ENCODE measurements at regions not wholly inside any gene's neighbourhood (a gene's known extent, or its start where the extent isn't known, plus 50 kb on each side); places are given as distances from the start of the nearest gene placed in this dataset.
A peak's percentile ranks its signal among the peaks of the same experiment; 100 is the strongest.
"Not testable (repeated sequence)": the region's sequence is repeated elsewhere in the genome, so short reads cannot be mapped to it uniquely, and the experiment has no call there.

DNA sequence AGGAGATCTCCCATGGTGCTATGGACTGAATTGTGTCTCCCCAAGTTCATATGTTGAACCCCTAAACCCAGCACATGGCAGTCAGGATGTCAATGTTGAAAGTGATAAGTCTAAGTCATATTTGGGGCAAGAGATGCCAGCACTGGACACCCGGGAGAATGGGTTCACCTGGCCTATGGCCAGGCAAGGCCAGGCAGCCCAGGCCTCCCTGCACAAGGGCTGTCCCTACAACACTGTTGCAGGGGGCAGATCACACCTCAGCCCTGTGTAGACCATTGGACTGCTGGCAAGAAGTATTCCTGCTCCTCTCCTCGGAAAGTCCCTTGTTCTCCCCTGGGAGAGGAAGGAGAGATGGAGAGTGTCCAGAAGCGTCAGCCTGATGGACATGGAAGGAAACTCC lies 240.5 kb downstream of the GADD45G start:
- DNase-seq = no peak

DNA sequence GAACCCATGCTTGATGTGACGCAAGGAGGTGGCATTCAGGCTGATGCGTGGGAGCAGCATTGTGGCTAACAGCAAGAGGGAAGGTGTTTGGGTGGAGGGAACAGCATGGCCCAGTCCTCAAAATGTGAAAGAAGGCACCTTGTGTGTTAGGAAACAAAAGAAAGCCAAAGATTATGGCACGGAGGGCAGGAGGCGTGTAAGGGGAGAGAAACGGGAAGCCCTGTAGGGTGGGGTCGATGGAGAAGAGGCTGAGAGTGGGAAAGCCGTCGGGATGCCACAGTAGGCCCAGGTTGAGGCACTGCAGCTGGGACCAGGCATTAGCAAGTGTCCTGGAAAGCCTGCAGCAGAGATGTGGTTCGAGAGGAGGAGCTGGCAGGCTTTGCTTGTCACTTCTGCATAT lies 241.1 kb downstream of the GADD45G start:
- DNase-seq = no peak

DNA sequence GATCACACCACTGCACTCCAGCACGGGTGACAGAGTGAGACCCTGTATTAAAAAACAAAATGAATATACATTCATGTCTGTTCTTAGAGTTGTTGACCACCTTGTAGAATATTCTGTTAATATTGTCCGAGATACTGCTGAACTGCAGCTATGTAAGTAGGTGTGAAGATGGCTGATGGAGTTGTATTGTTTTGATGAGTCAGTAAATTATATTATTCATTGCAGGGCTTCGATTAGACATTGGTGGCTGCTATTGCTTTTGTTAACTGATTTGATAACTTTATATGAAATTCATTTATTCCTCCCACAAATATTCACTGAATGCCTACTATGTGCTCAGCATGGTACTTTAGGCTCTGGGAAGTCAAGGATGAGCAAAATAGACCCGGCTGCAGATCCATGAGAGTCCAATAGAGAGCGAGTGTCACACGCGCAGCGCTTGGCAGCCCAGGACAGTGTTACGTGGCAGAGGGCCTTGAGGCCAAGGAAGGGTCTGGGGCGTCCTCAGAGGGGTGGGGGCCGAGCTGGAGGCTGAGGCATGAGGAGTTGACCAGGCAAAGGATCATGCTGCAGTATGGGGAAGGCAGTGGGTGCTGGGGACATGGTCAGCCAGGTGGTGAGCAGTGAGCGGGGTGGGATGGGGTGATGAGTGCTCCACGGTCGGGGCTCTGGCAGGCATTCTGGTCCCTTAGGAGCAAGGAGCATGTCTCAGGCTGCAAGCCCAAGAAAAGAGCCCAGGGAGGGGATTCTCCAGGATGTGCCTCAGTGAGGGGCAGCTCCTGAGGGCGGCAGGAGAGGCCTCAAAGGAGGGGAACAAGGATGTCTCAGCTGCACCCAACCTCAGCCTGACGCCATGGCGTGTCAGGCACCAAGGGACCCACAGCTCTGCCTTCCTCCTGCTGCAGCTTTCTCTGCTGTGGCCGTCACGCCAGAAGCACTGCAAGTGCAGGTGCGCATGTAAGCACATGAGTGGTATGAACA lies 243.5 kb downstream of the GADD45G start:
- no peak for DNase-seq

DNA sequence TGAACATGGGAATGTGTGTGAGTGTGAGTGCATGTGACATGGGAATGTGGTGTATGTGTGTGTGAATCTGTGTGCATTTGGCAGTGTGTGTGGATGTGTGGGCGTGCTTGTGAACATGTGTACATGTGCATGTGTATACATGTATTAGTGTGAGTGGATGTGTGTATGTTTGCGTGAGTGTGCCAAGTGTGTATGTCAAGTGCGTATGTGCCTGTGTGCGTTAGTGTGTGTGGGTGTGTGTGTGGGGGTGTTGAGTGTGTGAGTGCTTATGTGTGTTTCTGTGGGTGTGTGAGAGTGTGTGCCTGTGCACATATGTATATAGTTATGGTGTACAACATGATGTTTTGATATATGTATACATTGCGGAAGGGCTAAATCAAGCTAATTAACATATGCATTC lies 244.3 kb downstream of the GADD45G start:
- no peak for DNase-seq

DNA sequence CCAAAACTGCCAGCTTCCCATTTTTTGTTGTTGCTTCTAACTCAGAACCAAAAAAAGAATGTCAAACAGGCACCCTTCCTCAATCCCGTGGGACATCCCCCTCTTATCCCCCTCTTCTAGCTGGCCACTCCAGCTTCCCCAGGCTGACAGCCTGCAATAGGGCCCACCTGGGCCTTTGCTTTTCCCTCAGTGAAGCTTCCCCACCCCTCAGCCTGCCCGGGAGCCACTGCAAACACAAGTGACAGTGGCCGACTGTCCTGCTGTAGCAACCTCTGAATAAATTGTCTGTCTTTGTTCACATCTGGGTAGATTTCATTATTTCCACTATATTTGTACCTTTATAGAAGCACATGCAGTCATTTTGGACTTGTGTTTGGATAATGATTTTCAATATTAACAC lies 245.3 kb downstream of the GADD45G start:
- DNase-seq = no peak

DNA sequence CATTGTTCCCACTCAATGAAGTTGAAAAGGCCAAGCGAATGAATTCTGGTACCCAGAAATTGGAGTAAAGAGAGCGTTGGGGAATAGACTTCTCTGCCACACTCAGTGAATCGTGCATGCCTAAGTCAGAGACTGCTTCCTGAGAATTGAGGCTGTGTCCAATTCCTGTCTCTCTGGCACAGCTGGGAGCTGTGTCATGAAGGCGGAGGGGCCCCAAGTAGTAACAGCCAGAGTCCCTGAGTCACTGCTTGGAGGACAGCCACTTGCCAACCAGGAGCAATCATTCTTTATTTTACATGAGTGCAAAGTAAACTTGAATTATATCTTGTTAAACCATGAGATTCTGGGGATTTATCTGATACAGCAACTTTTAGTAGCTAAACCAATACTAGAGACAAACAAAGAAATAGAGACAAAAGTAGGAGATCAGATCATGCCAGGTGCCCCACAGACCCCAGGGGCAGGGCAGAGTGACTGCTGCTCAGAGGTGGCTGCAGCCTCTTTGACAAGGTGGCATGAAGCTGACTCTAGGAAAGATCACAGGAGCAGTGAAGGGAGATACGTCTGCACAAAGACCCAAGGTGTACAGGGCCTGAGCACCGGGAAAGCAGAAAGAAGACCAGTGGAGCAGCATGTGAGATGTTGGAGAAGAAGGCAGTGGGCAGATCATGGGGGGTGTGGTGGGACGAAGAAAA lies 246.0 kb downstream of the GADD45G start:
- no peak for DNase-seq

DNA sequence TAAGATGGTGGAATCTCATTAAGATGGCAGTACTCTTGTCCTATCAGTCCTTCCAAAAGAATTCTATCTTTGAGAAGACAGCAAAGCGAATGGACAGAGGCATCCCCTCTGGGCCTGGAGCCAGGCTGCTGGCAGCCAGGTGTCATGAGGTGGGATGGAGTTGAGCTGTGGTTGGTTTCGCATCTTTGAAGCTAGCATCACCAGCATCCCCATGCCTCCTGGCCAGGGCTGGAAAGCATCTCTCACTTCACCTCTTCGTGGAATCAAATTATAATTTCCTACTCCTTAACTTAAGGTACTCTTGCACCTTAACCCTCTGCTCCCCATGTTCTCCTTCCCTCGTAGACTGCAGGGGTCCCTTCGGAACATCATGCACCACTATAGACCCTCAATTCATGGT lies 248.3 kb downstream of the GADD45G start:
- DNase-seq = no peak

DNA sequence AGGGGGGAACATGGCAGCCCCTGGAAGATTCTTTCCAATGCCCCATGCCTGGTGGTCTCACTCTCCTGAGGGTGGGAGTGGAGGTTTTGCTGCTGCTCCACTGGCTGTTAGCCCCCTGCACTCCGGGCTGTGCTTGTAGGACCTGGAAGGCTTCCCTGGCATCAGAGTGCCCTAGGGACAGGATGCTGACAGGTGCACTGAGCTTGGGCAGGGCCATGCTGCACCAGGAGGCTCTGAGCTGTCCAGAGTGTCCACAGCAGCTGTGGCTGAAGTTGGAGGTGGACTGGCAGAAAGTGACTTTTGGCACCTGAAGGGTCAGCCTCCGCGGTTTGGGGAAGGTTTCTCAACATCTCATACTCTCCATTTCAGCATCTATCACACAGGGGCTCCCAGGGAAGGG lies 249.1 kb downstream of the GADD45G start:
- no peak for DNase-seq

DNA sequence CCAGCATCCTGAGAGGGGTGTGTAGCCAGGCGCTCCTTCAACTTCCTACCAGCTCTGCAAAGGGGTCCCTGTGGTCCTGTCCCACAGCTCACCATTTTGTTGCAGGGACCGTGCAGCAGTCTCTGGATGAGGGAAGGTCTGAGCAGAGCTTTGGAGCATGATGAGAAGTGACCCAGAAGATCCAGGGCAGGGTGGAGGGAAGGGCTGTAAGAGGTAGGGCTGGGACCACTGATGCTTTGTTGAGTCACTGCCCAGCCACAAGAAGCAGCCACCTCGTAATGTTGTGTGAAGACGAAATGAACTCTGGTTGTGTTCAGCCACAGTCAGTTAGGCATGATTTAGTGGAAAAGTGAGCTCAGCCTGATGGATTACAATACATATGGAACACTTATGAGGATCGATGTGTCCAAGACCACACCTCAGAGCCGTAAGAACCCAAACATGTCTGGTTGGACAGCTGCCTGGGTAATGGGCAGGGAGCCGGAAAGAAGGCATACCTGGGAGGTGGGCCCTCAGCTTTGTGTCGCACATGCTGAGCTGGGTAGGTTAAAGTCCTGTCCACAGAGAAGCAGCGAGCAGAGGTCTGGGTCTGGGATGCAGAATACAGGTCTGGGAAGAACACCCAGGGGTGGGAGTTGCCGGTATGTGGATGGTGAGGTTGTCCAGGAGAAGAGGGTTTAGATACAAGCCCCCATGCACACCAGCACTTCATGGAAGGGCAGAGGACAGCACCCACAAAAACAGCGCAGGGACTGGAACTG lies 250.1 kb downstream of the GADD45G start:
- no peak for DNase-seq

DNA sequence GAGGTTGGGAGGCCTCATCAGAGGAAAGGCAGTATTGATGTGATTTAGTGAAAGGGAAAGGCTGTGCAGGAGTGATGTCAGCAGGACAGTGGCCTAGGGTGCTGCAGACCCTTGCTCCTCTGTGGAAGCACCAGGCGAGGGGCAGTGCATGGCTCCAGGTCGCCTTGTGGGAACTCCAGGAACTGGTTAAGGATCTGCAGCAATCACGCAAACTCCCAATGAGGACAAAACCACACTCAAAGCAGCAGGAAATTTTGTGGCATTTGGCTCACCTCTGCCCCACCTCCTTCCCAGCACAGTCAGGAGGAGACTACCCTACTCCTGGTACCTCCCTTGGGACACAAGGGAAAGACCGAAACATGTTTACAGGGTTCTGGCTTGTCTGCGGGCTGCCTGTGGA lies 251.5 kb downstream of the GADD45G start:
- not testable (repeated sequence) for DNase-seq

DNA sequence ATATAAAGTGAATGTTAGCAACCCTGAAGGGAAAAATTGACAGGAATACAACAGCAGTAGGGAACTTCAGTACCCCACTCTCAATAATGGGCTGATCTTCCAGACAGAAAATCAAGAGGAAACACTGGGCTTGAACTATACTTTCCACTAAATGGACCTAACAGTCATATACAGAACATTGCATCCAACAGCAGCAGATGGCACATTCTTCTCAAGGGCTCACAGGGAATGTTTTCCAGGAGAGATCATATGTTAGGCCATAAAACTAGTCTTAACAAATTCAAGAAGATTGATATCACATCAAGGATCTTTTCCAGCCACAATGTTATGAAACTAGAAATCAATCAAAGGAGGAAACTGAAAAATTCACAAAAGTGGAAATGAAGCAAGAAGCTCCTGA lies 252.1 kb downstream of the GADD45G start:
- DNase-seq = not testable (repeated sequence)

DNA sequence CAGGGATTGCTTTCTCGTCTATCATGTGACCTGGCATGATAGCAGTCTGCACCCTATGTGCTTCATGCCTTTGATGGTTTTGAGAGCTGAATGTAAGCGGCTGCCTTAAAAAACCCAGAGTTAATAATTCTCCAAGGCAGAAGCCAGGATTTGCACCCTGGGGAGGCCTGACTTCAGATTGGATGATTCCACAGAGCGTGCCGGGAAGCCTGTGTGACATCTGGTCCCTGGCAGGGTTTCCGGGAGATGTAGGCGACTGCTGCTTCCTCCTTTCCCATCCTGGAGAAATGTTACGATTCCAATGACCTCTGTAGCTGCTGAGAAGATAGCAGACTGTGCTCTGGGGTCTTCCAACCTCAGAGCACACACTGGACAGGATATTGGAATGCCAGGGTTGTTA lies 255.0 kb downstream of the GADD45G start:
- not testable (repeated sequence) for DNase-seq

DNA sequence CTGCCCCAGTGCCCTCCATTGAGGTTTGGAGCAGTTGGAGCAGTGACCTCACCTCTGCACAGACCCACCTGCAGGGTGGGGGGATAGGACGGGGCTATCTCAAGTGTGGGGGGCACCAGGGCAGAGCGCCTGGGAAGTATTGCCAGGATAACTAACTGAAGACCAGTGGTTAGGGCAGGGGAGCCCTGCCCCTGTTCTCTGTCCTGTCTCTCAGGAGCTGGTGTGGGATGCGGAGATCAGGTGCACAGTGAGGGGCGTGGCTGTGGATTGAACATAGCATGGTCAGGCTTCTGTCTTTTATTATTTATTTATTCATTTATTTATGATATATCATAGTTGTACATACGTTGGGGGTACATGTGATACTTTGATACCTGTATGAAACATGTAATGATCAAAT lies 256.6 kb downstream of the GADD45G start:
- not testable (repeated sequence) for DNase-seq

DNA sequence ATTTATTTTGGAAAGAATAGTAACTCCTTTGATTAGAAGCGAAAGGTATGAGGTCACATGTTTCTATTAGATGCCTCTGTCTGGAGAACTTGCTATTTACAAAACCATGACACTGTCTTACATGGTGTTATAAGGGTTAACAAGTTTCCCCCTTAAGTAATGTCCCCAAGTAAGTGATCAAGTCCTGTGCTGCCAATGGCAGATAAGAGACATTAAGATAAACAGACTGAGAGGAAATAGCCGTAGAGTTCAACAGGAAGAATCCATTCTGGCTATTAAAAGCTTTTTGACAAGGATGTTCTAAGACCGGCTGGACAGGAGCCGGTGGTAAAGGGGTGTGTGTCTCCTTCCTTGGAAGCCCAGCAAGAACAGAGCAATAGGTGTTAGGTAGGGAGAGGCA lies 257.5 kb downstream of the GADD45G start:
- no peak for DNase-seq

DNA sequence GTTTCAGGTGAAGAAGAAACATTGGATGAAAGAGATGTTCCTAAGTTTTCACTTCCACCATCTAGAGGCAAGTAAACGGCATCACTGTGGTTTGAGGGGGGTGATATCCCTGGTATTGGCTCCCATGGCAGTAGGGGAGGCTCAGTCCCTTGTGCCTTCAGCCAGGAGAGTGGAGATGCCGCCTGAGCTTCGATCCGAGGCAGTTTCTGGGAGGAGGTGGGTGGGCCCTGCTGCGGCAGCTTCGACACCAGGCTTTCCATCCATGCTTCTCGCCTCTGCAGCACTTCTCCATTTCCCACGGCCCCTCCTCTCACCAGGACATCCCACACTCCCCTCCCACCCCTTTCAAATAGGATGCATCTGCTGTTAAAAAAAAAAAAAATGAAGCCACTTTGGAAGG lies 258.3 kb downstream of the GADD45G start:
- DNase-seq = no peak

DNA sequence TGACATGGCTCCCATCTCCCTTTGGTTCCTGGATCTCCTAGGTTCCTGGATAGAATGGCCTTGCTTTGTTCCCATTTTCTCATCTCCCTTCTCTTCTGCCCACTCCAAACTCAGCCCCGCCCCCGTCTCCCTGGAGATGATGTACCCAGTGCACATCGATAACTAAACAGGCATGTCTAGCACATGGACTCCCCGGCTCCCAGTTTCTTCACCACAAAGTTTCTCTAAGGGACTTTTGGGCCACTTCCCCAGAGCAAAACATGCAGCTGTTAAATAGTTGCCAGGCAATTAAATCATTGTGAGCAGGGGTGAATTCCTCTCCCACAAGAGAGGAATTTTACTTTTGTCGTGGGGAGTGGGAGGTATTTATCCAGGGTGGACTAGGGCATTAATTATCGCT lies 259.0 kb downstream of the GADD45G start:
- DNase-seq = no peak

DNA sequence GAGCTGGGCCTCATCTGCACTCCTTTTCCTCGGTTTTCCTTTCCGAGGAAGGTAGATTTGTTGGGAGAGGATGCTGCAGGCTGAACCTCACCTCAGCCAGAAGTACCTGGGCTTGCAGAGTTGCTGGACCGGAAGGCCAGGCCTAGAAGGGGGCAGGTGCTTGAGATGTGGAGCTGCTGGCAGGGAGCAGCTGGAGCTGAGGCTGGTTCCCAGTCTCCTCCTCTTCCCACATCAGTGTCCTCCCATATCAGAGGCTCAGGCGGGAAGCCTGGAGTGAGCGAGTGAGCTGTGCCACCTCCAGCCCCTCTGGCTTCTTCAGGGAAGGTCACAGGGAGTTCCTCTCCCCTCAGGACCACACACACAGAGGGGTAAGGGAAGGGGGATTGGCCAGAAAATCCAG lies 259.4 kb downstream of the GADD45G start:
- DNase-seq = peak in 1 of 2 experiments; percentile 12

DNA sequence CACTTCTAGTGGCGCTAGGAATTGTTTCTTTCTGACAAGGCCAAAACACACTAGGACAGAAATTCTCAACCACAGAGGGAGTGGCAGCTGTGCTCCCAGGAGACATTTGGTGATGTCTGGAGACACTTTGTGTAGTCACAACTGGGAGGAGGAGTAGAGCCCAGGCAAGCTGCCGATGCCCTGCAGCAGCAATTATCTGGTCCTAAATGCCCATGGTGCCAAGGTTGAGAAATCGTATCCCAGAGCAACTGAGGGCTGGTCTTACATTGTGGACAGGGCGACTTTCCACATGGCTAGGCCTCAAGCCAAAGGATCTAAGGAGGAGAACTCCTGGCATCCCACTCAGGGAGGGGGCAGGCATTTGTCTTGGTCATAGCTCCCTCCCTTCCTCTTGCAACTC lies 259.9 kb downstream of the GADD45G start:
- DNase-seq = no peak

DNA sequence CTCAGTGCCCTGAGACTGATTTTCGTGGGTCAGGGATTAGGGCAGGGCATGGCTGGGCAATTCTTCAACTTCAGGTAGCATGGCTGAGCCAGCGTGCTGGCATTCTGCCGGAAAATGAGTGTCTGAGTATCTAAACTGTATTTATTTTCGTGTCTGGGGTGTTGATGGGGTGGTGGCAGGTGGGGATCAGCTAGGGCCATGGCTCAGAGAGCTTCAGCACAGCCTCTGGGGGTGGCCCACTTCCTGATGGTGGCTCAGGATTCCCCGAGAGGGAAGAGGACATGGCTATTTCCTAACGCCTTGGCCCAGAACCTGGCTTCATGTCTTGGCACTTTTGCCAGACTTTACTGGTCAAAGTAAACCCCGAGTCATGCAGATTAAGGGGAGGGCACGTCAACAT lies 260.5 kb downstream of the GADD45G start:
- no peak for DNase-seq

DNA sequence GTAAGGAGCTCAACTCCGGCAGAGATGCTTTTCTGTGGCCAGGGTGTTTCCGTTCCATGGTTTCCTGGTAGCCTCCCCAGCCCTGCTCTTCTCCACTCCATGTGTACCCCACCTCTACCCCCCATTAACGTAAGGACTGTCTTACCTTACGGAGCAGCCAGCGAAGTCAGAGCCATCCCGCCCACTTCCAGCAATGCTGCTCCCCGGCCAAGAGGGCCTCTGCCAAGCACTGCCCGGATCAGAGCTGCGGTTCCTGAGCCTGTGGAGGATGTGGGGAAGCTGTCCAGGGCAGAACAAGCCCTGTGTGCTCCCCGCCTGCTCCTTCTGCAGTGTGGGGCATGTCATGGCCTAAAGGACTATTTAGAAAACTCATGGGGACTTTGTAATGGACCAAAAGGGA lies 261.2 kb downstream of the GADD45G start:
- no peak for DNase-seq

DNA sequence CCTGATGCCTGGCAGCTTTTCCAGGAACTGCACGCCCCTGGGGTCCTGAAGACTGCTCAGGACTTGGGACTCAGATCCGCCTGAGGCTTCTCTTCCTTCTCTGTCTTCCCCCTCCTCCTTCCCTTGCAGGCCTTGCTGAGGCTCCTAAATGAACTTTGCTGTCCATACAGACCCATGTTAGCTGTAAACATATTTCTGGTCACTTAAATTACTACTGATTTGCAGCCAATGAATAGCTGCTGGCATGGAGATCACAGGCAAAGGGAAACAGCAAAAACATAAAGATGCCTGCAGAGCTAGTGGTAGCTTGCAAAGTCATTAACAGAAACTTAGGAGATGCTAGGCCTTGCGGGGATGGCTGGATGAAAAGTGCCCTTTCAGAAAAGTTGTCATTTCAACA lies 261.9 kb downstream of the GADD45G start:
- no peak for DNase-seq

DNA sequence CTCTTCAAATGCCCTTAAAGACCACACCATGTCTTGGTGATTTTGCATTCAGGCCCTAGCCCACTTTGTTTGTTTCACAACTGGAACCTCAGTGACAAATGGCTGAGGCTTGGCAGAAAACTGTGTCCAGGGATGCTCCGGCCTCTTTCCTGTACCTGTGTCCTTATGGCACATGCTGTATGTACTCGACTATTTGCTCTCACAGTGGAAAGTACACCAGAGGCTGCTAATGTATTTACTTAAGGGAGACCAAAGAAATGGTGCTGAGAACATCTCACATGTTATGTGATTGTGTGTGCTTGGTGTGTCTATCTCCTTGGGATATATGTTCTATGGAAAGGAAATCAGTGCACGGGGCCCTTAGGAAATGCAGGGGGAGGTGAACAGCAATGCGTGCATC lies 263.3 kb downstream of the GADD45G start:
- no peak for DNase-seq

DNA sequence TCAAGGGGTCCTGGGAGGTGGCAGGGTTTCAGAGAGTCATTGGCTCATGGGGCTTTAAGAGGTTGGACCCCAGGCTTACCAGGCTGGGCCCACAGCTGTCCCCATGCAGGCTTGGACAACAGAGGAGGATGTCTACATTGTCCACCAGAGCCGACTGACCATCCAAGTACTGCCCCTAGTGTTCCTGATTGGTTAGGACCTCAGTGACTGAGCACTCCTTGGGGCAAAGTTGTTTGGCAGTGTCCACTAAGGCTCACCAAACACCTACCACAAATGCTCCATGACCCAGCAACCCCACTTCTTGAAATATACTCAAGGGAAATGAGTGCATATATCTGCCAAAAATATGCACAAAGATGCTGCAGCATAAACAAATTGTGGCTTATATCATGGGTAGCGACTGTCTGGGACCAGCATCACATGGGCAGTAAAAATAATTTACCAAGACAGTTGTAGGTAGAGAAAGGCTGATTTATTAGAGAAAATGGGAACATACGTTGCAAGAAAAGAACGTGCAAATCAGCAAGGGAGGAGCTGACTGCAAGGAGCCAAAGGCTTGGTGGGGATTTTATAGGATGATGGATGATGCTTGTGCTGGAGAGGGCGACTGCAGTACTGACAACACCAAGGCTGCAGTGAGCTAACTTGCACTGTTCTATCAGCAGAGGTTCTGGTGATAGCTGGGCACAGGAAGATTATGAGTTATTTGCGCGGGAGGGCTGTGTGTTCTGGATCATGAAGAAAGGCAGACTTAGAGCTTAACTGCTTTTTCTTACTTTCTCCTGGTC lies 265.2 kb downstream of the GADD45G start:
- no peak for DNase-seq
